H1 (cell line): ENCODE measurements at regions not wholly inside any gene's neighbourhood (a gene's known extent, or its start where the extent isn't known, plus 50 kb on each side); places are given as distances from the start of the nearest gene placed in this dataset.

Experiments
- CTCF ChIA-PET: fragments of 300-600 bp; sonication (Branson Sonifier 250); formaldehyde crosslinking; loops from one replicate; lab custom pipeline; 2021; ENCODE audit not compliant: partially characterized antibody; lab: Charles Lee
- POLR2A ChIA-PET: fragments of 300-600 bp; sonication (Branson Sonifier 250); formaldehyde crosslinking; loops from one replicate; lab custom pipeline; 2021; ENCODE audit warnings: inconsistent platforms; ENCODE audit not compliant: partially characterized antibody; lab: Charles Lee
- DNase-seq, 2 experiments: peaks; one replicate each; pipeline versions ENCODE4 v3.0.0 to v3.0.0-alpha.2; 2010 to 2022; ENCODE audit warnings: low spot score in 2 of 2, low read depth in 1 of 2, mixed read lengths in 1 of 2
- FAIRE-seq: peaks from 2 replicates; lab custom pipeline; 2011; peaks lifted over from hg19 to GRCh38; lab: Jason Lieb, UNC
- H2AFZ ChIP-seq: 2 replicates; pipeline ENCODE4 v1.8.1; 2012; ENCODE audit warnings: low read length, inconsistent platforms
- H2AK5ac ChIP-seq: 2 replicates; pipeline ENCODE4 v1.6.1; 2013; ENCODE audit warnings: low read depth, low read length
- H2BK120ac ChIP-seq: replicated peaks from 2 replicates; pipeline ENCODE3; 2013; ENCODE audit warnings: low read depth, low read length, inconsistent platforms
- H2BK12ac ChIP-seq: 2 replicates; pipeline ENCODE4 v1.6.1; 2013; ENCODE audit warnings: low read depth, low read length
- H2BK15ac ChIP-seq: 2 replicates; pipeline ENCODE4 v1.6.1; 2013; ENCODE audit warnings: low read length
- H2BK20ac ChIP-seq: 2 replicates; pipeline ENCODE4 v1.6.1; 2013; ENCODE audit warnings: low read length
- H2BK5ac ChIP-seq: 2 replicates; pipeline ENCODE4 v1.6.1; 2013; ENCODE audit warnings: low read depth, low read length
- H3K14ac ChIP-seq: 2 replicates; pipeline ENCODE4 v1.6.1; 2013; ENCODE audit warnings: inconsistent platforms; ENCODE audit not compliant: insufficient read length
- H3K18ac ChIP-seq: 2 replicates; pipeline ENCODE4 v1.6.1; 2013; ENCODE audit warnings: low read length; ENCODE audit errors: extremely low read depth
- H3K23ac ChIP-seq: 2 replicates; pipeline ENCODE4 v1.6.1; 2013; ENCODE audit warnings: inconsistent platforms; ENCODE audit not compliant: insufficient read length
- H3K23me2 ChIP-seq: 2 replicates; pipeline ENCODE4 v1.6.1; 2013; ENCODE audit warnings: low read depth, low read length
- H3K27ac ChIP-seq: 2 replicates; pipeline ENCODE4 v1.6.1; 2011; ENCODE audit warnings: low read depth, low read length, inconsistent platforms
- H3K27me3 ChIP-seq, 4 experiments: replicated peaks in 1 of 4; 1 replicate in 1 of 4; 2 replicates in 3 of 4; pipeline versions ENCODE4 v1.6.1 to v1.8.1; 2011 to 2013; ENCODE audit warnings: low read length in 3 of 4, mild to moderate bottlenecking in 3 of 4, inconsistent platforms in 2 of 4, mixed read lengths in 2 of 4, moderate library complexity in 1 of 4; ENCODE audit not compliant: control insufficient read depth in 3 of 4, insufficient read depth in 3 of 4; ENCODE audit errors: extremely low read depth in 1 of 4
- H3K36me3 ChIP-seq, 4 experiments: 2 replicates each; pipeline versions ENCODE4 v1.6.1 to v1.8.1; 2011 to 2013; ENCODE audit warnings: mild to moderate bottlenecking in 4 of 4, low read length in 3 of 4, moderate library complexity in 2 of 4, control low read depth in 1 of 4, inconsistent platforms in 1 of 4; ENCODE audit not compliant: insufficient read depth in 4 of 4, control insufficient read depth in 2 of 4
- H3K4ac ChIP-seq: replicated peaks from 2 replicates; pipeline ENCODE3; 2013; ENCODE audit warnings: low read length, low read depth, mixed read lengths, inconsistent platforms; ENCODE audit not compliant: insufficient read length
- H3K4me1 ChIP-seq, 4 experiments: replicated peaks in 1 of 4; 1 replicate in 1 of 4; 2 replicates in 3 of 4; pipeline versions ENCODE4 v1.6.1 to v1.8.1; 2011 to 2013; ENCODE audit warnings: low read length in 3 of 4, inconsistent platforms in 2 of 4, mixed read lengths in 1 of 4; ENCODE audit not compliant: insufficient read depth in 4 of 4, control insufficient read depth in 3 of 4
- H3K4me2 ChIP-seq, 2 experiments: 2 replicates each; pipeline versions ENCODE4 v1.6.1 to v1.8.1; 2011 to 2013; ENCODE audit warnings: low read depth in 2 of 2, low read length in 2 of 2, control low read depth in 1 of 2, inconsistent platforms in 1 of 2, mild to moderate bottlenecking in 1 of 2; ENCODE audit not compliant: insufficient read depth in 1 of 2
- H3K4me3 ChIP-seq, 4 experiments: fragments of 200-600, 300-600 bp in 1 of 4; sonication (generic), shearing (Covaris generic), sonication (Bioruptor Twin) in 1 of 4; 2 replicates each; pipeline versions ENCODE4 v1.5.1 to v1.8.1; 2011 to 2016; ENCODE audit warnings: low read length in 4 of 4, low read depth in 3 of 4, control low read depth in 2 of 4, inconsistent platforms in 2 of 4, mild to moderate bottlenecking in 2 of 4, mixed read lengths in 1 of 4, moderate library complexity in 1 of 4; ENCODE audit not compliant: insufficient read depth in 2 of 4; ENCODE audit errors: extremely low read depth in 1 of 4
- H3K56ac ChIP-seq: replicated peaks from 2 replicates; pipeline ENCODE3; 2013; ENCODE audit warnings: low read depth, mild to moderate bottlenecking, mixed read lengths, low read length, inconsistent platforms; ENCODE audit not compliant: insufficient read length
- H3K79me1 ChIP-seq: 2 replicates; pipeline ENCODE4 v1.6.1; 2013; ENCODE audit warnings: low read depth, low read length, control low read depth
- H3K79me2 ChIP-seq, 2 experiments: 2 replicates each; pipeline versions ENCODE4 v1.6.1 to v1.8.1; 2012 to 2013; ENCODE audit warnings: low read length in 2 of 2, mild to moderate bottlenecking in 2 of 2, inconsistent platforms in 1 of 2; ENCODE audit not compliant: insufficient read depth in 2 of 2, control insufficient read depth in 1 of 2
- H3K9ac ChIP-seq, 4 experiments: replicated peaks in 1 of 4; 1 replicate in 1 of 4; 2 replicates in 3 of 4; pipeline versions ENCODE4 v1.6.1 to v1.8.1; 2011 to 2013; ENCODE audit warnings: low read depth in 3 of 4, low read length in 3 of 4, control low read depth in 2 of 4, mild to moderate bottlenecking in 2 of 4, moderate library complexity in 2 of 4, inconsistent platforms in 1 of 4; ENCODE audit errors: extremely low read depth in 1 of 4
- H3K9me3 ChIP-seq, 2 experiments: 2 replicates each; pipeline versions ENCODE4 v1.6.1 to v1.8.1; 2012 to 2013; ENCODE audit warnings: mild to moderate bottlenecking in 2 of 2, moderate library complexity in 2 of 2, control low read depth in 1 of 2, inconsistent platforms in 1 of 2, low read depth in 1 of 2, low read length in 1 of 2, mixed read lengths in 1 of 2; ENCODE audit not compliant: insufficient read depth in 2 of 2
- H4K20me1 ChIP-seq, 2 experiments: replicated peaks in 1 of 2; 2 replicates each; pipeline versions ENCODE3 to v1.8.1; 2011 to 2013; ENCODE audit warnings: inconsistent platforms in 2 of 2, low read length in 2 of 2, mild to moderate bottlenecking in 1 of 2; ENCODE audit not compliant: insufficient read depth in 2 of 2, control insufficient read depth in 1 of 2
- H4K5ac ChIP-seq: 2 replicates; pipeline ENCODE4 v1.6.1; 2013; ENCODE audit warnings: low read length, low read depth, mixed read lengths, inconsistent platforms; ENCODE audit not compliant: insufficient read length
- H4K8ac ChIP-seq: 2 replicates; pipeline ENCODE4 v1.8.0; 2013; ENCODE audit warnings: mild to moderate bottlenecking, moderate library complexity, low read length, inconsistent platforms; ENCODE audit not compliant: insufficient read depth; ENCODE audit errors: extremely low read depth
- H4K91ac ChIP-seq: replicated peaks from 2 replicates; pipeline ENCODE3; 2013; ENCODE audit warnings: low read length, mixed read lengths, inconsistent platforms; ENCODE audit not compliant: insufficient read length
- BCL11A ChIP-seq, 2 experiments: IDR thresholded peaks; one replicate each; pipeline ENCODE4 v1.6.1; 2011; ENCODE audit warnings: low read depth in 2 of 2, low read length in 2 of 2, mild to moderate bottlenecking in 2 of 2
- CBX5 ChIP-seq: fragments of 300-800, 300-1000 bp; sonication (generic); IDR thresholded peaks from 2 replicates; pipeline ENCODE4 v1.7.1; 2016; ENCODE audit warnings: antibody characterized with exemption, low read length, low read depth
- CEBPB ChIP-seq: IDR thresholded peaks from 2 replicates; pipeline ENCODE4 v1.6.1; 2012; ENCODE audit warnings: low read depth, low read length
- PHF8 ChIP-seq: fragments of 200-600 bp; sonication (generic); conservative IDR thresholded peaks from 2 replicates; pipeline ENCODE4 v1.7.1; 2012; ENCODE audit warnings: low read depth, mild to moderate bottlenecking, inconsistent platforms, low read length, moderate library complexity
- RFX5 ChIP-seq: IDR thresholded peaks from 2 replicates; pipeline ENCODE4 v1.6.1; 2011; ENCODE audit warnings: low read depth, low read length, improper control_type of control experiment, borderline replicate concordance
- TBP ChIP-seq: IDR thresholded peaks from 2 replicates; pipeline ENCODE4 v1.6.1; 2011; ENCODE audit warnings: low read depth, low read length, improper control_type of control experiment
- WGBS, 2 experiments: shearing (Covaris generic) in 1 of 2; methylation state at CpG; one replicate each; pipeline versions ENCODE4 v1.1.6 to v1.1.7; 2013 to 2015; ENCODE audit warnings: low lambda C conversion rate in 2 of 2, mixed read lengths in 2 of 2, inconsistent platforms in 1 of 2, low coverage in 1 of 2, missing lambda C conversion rate in 1 of 2; ENCODE audit not compliant: insufficient replicate concordance in 2 of 2, insufficient coverage in 1 of 2, insufficient read length in 1 of 2; ENCODE audit errors: extremely low coverage in 1 of 2, missing lambda C conversion rate in 1 of 2; 5-methylcytosine and 5-hydroxymethylcytosine counted together

- Histone ChIP-seq H3K4me1 (no peaks in the 10 kb centered on the region), H3K4ac (no peak overlapping the region), H3K4me3 (no peak overlapping the region), H2BK120ac (no peak overlapping the region), H3K79me1 (no peaks in the 10 kb centered on the region), H2BK5ac (no peak overlapping the region), H4K5ac (no peak overlapping the region), H3K56ac (no peak overlapping the region), H4K91ac (no peak overlapping the region), H3K4me2 (no peak overlapping the region), H3K14ac (no peak overlapping the region), H2BK15ac (no peak overlapping the region), H2BK20ac (no peak overlapping the region), H3K23ac (no peak overlapping the region), H3K9me3 (no peaks in the 10 kb centered on the region), H3K18ac (no peak overlapping the region), H4K20me1 (no peaks in the 10 kb centered on the region), H3K27me3 (no peaks in the 10 kb centered on the region), H3K36me3 (no peaks in the 10 kb centered on the region), H3K23me2 (no peaks in the 10 kb centered on the region), H3K79me2 (no peaks in the 10 kb centered on the region), H2AFZ (no peak overlapping the region), H4K8ac (no peak overlapping the region), H3K9ac (no peak overlapping the region), H2AK5ac (no peak overlapping the region), H2BK12ac (no peak overlapping the region), H3K27ac (no peak overlapping the region)
- ChIA-PET POLR2A (no interaction called here), CTCF (interaction anchor here (0.6 to 11.8 kb wide), 45 partner anchors 9 to 506 kb away, joined by 3 to 149 read pairs (median 4); no protein-coding TSS in a partner anchor)
- no peak for FAIRE-seq
- 97% methylated on average over 5 of the region's 5 CpGs; no CpG with 5 or more reads in 1 of the 2 experiments for WGBS, 2 experiments
- TF ChIP-seq BCL11A (IDR thresholded peaks at IDR 0.05; ENCODE audit: low read depth in 2 of 2, low read length in 2 of 2) (no peak), PHF8 (no peak), CBX5 (no peak), CEBPB (no peak), TBP (no peak), RFX5 (no peak)
- DNase-seq, result no peak
Measured at GRCh38 chr20:9912290-9912689, 73.4 kb upstream of the PAK5 start.
